ENCODE measurements at regions not wholly inside any gene's neighbourhood (a gene's known extent, or its start where the extent isn't known, plus 50 kb on each side); places are given as distances from the start of the nearest gene placed in this dataset.
"Not testable (repeated sequence)": the region's sequence is repeated elsewhere in the genome, so short reads cannot be mapped to it uniquely, and the experiment has no call there.

- no peak overlapping the region for H3K9ac ChIP-seq (ENCODE audit: low read length)
- H3K9me3 ChIP-seq (ENCODE audit: low read length): peaks cover 6% of the 10 kb centered on the region
- no peaks in the 10 kb centered on the region for H3K27me3 ChIP-seq (ENCODE audit: low read length)
- H3K4me1 ChIP-seq (ENCODE audit: low read length): no peaks in the 10 kb centered on the region
- no peaks in the 10 kb centered on the region for H3K79me2 ChIP-seq (ENCODE audit: low read length)
- no peak overlapping the region for H2AFZ ChIP-seq (ENCODE audit: low read length)
- no peak overlapping the region for H3K4me3 ChIP-seq (ENCODE audit: low read length)
- H3K27ac ChIP-seq (ENCODE audit: low read length): no peak overlapping the region
- H3K9me2 ChIP-seq (replicated peaks; ENCODE audit: insufficient read depth, low read length): no peaks in the 10 kb centered on the region
- H3K4me2 ChIP-seq (ENCODE audit: low read depth, low read length, poor library complexity, severe bottlenecking): no peak overlapping the region
- DNase-seq: no peak
- H4K20me1 ChIP-seq (ENCODE audit: insufficient read depth, low read depth, low read length): no peaks in the 10 kb centered on the region
- no peaks in the 10 kb centered on the region for H3K36me3 ChIP-seq (ENCODE audit: insufficient read depth, low read length)
Observed at GRCh38 chr1:118461154-118461553, 276.1 kb upstream of the SPAG17 start.

- Histone ChIP-seq H4K20me1 (ENCODE audit: insufficient read depth, low read depth, low read length) (no peaks in the 10 kb centered on the region), H3K9me3 (ENCODE audit: low read length) (peaks cover 6% of the 10 kb centered on the region), H3K9me2 (replicated peaks; ENCODE audit: insufficient read depth, low read length) (no peaks in the 10 kb centered on the region), H3K4me3 (ENCODE audit: low read length) (no peak overlapping the region), H3K27me3 (ENCODE audit: low read length) (no peaks in the 10 kb centered on the region), H3K4me2 (ENCODE audit: low read depth, low read length, poor library complexity, severe bottlenecking) (no peak overlapping the region), H3K9ac (ENCODE audit: low read length) (no peak overlapping the region), H3K4me1 (ENCODE audit: low read length) (no peaks in the 10 kb centered on the region), H3K79me2 (ENCODE audit: low read length) (no peaks in the 10 kb centered on the region), H2AFZ (ENCODE audit: low read length) (no peak overlapping the region), H3K27ac (ENCODE audit: low read length) (no peak overlapping the region), H3K36me3 (ENCODE audit: insufficient read depth, low read length) (no peaks in the 10 kb centered on the region)
- DNase-seq: no peak
Observed at GRCh38 chr1:118459871-118460270, 274.8 kb upstream of the SPAG17 start.

- not testable (repeated sequence) for DNase-seq; H3K4me3 ChIP-seq (ENCODE audit: low read length); H3K27me3 ChIP-seq (ENCODE audit: low read length)
Observed at GRCh38 chr1:118453856-118454255, 268.8 kb upstream of the SPAG17 start.

DNA sequence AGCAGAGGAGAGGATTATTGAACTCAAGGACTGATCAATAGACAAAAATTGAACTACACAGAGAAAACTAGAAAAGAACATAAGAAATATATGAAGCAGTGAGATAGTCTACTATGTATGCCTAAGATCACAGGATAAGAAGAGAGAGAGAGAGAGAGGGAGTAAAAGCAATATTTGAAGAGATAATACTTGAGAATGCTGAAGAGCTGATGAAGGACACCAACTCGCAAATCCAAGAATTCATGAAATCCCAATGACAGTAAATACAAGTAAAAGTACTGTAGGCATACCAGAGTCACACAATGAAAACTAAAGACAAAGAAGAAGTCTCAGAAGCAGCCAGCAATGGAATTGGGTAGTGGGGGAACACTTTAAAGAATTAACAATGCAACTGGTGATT is 260.1 kb upstream of the SPAG17 start:
- H3K4me1 ChIP-seq (ENCODE audit: low read length): no peaks in the 10 kb centered on the region
- H3K4me3 ChIP-seq (ENCODE audit: low read length): no peak overlapping the region
- no peaks in the 10 kb centered on the region for H3K36me3 ChIP-seq (ENCODE audit: insufficient read depth, low read length)
- no peak overlapping the region for H3K27ac ChIP-seq (ENCODE audit: low read length)
- no peaks in the 10 kb centered on the region for H4K20me1 ChIP-seq (ENCODE audit: insufficient read depth, low read depth, low read length)
- no peak for DNase-seq
- H2AFZ ChIP-seq (ENCODE audit: low read length): no peak overlapping the region
- H3K9me3 ChIP-seq (ENCODE audit: low read length): no peaks in the 10 kb centered on the region
- no peaks in the 10 kb centered on the region for H3K79me2 ChIP-seq (ENCODE audit: low read length)
- no peak overlapping the region for H3K4me2 ChIP-seq (ENCODE audit: low read depth, low read length, poor library complexity, severe bottlenecking)
- no peaks in the 10 kb centered on the region; the same call in 1 of the 2 replicates for H3K9me2 ChIP-seq (replicated peaks; ENCODE audit: insufficient read depth, low read length)
- H3K27me3 ChIP-seq (ENCODE audit: low read length): no peaks in the 10 kb centered on the region
- H3K9ac ChIP-seq (ENCODE audit: low read length): no peak overlapping the region

More at GRCh38 chr1:118453856-118454255, 268.8 kb upstream of the SPAG17 start:
- H3K27ac ChIP-seq (ENCODE audit: low read length); H4K20me1 ChIP-seq (ENCODE audit: insufficient read depth, low read depth, low read length); H2AFZ ChIP-seq (ENCODE audit: low read length); H3K4me1 ChIP-seq (ENCODE audit: low read length); H3K9ac ChIP-seq (ENCODE audit: low read length); H3K36me3 ChIP-seq (ENCODE audit: insufficient read depth, low read length); H3K9me3 ChIP-seq (ENCODE audit: low read length); H3K4me2 ChIP-seq (ENCODE audit: low read depth, low read length, poor library complexity, severe bottlenecking); H3K9me2 ChIP-seq (replicated peaks; ENCODE audit: insufficient read depth, low read length); H3K79me2 ChIP-seq (ENCODE audit: low read length): not testable (repeated sequence)

DNA sequence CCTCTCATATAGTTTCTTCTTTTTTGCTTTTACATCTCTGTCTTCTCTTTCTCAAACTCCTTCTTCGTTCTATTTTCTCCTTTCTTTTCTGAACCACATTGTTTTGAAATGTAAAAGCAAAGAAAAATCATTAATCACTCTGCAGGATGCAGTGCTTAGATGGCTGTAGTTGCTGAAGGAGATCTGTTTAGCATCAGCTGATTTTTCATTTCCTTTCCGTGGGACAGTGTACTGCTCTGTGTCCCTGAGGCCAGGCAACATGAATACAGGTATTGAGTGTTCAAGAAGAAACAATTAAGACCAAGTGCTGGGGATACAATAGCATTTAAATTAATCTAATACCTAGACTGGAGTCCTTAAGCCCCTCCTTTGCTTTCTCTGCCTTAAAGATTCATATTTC is 257.2 kb upstream of the SPAG17 start:
- H3K4me1 ChIP-seq (ENCODE audit: low read length): no peaks in the 10 kb centered on the region
- no peak overlapping the region for H3K27ac ChIP-seq (ENCODE audit: low read length)
- no peaks in the 10 kb centered on the region for H3K79me2 ChIP-seq (ENCODE audit: low read length)
- no peaks in the 10 kb centered on the region for H3K27me3 ChIP-seq (ENCODE audit: low read length)
- no peaks in the 10 kb centered on the region; the same call in 1 of the 2 replicates for H3K9me2 ChIP-seq (replicated peaks; ENCODE audit: insufficient read depth, low read length)
- H3K36me3 ChIP-seq (ENCODE audit: insufficient read depth, low read length): no peaks in the 10 kb centered on the region
- no peak for DNase-seq
- H3K9ac ChIP-seq (ENCODE audit: low read length): no peak overlapping the region
- no peak overlapping the region for H3K4me3 ChIP-seq (ENCODE audit: low read length)
- H2AFZ ChIP-seq (ENCODE audit: low read length): no peak overlapping the region
- H4K20me1 ChIP-seq (ENCODE audit: insufficient read depth, low read depth, low read length): no peaks in the 10 kb centered on the region
- H3K9me3 ChIP-seq (ENCODE audit: low read length): no peaks in the 10 kb centered on the region
- no peak overlapping the region for H3K4me2 ChIP-seq (ENCODE audit: low read depth, low read length, poor library complexity, severe bottlenecking)

- Histone ChIP-seq H3K9me2 (replicated peaks; ENCODE audit: insufficient read depth, low read length) (no peaks in the 10 kb centered on the region; the same call in 1 of the 2 replicates), H3K9ac (ENCODE audit: low read length) (no peak overlapping the region), H3K4me2 (ENCODE audit: low read depth, low read length, poor library complexity, severe bottlenecking) (no peak overlapping the region), H4K20me1 (ENCODE audit: insufficient read depth, low read depth, low read length) (no peaks in the 10 kb centered on the region), H2AFZ (ENCODE audit: low read length) (no peak overlapping the region), H3K9me3 (ENCODE audit: low read length) (no peaks in the 10 kb centered on the region), H3K79me2 (ENCODE audit: low read length) (no peaks in the 10 kb centered on the region), H3K4me1 (ENCODE audit: low read length) (no peaks in the 10 kb centered on the region), H3K27me3 (ENCODE audit: low read length) (no peaks in the 10 kb centered on the region), H3K36me3 (ENCODE audit: insufficient read depth, low read length) (no peaks in the 10 kb centered on the region), H3K4me3 (ENCODE audit: low read length) (no peak overlapping the region), H3K27ac (ENCODE audit: low read length) (no peak overlapping the region)
- no peak for DNase-seq
Observed at GRCh38 chr1:118437664-118438063, 252.6 kb upstream of the SPAG17 start.

- Histone ChIP-seq H4K20me1 (ENCODE audit: insufficient read depth, low read depth, low read length) (no peaks in the 10 kb centered on the region), H3K9me2 (replicated peaks; ENCODE audit: insufficient read depth, low read length) (no peaks in the 10 kb centered on the region), H2AFZ (ENCODE audit: low read length) (no peak overlapping the region), H3K4me3 (ENCODE audit: low read length) (no peak overlapping the region), H3K4me1 (ENCODE audit: low read length) (no peaks in the 10 kb centered on the region), H3K27ac (ENCODE audit: low read length) (no peak overlapping the region), H3K27me3 (ENCODE audit: low read length) (no peaks in the 10 kb centered on the region), H3K9me3 (ENCODE audit: low read length) (no peaks in the 10 kb centered on the region), H3K36me3 (ENCODE audit: insufficient read depth, low read length) (no peaks in the 10 kb centered on the region), H3K9ac (ENCODE audit: low read length) (no peak overlapping the region), H3K4me2 (ENCODE audit: low read depth, low read length, poor library complexity, severe bottlenecking) (no peak overlapping the region), H3K79me2 (ENCODE audit: low read length) (no peaks in the 10 kb centered on the region)
- peak; percentile 52 for DNase-seq
Observed at GRCh38 chr1:118429856-118430255, 244.8 kb upstream of the SPAG17 start.

- H3K9ac ChIP-seq (ENCODE audit: low read length): no peak overlapping the region
- no peak for DNase-seq
- H3K4me2 ChIP-seq (ENCODE audit: low read depth, low read length, poor library complexity, severe bottlenecking): no peak overlapping the region
- no peak overlapping the region for H3K27ac ChIP-seq (ENCODE audit: low read length)
- H3K4me1 ChIP-seq (ENCODE audit: low read length): no peaks in the 10 kb centered on the region
- no peaks in the 10 kb centered on the region for H3K9me3 ChIP-seq (ENCODE audit: low read length)
- no peaks in the 10 kb centered on the region for H3K79me2 ChIP-seq (ENCODE audit: low read length)
- H3K36me3 ChIP-seq (ENCODE audit: insufficient read depth, low read length): no peaks in the 10 kb centered on the region
- no peaks in the 10 kb centered on the region for H3K27me3 ChIP-seq (ENCODE audit: low read length)
- H3K9me2 ChIP-seq (replicated peaks; ENCODE audit: insufficient read depth, low read length): no peaks in the 10 kb centered on the region
- H4K20me1 ChIP-seq (ENCODE audit: insufficient read depth, low read depth, low read length): no peaks in the 10 kb centered on the region
- no peak overlapping the region for H2AFZ ChIP-seq (ENCODE audit: low read length)
- H3K4me3 ChIP-seq (ENCODE audit: low read length): no peak overlapping the region
Observed at GRCh38 chr1:118421868-118422350, 236.9 kb upstream of the SPAG17 start.

DNA sequence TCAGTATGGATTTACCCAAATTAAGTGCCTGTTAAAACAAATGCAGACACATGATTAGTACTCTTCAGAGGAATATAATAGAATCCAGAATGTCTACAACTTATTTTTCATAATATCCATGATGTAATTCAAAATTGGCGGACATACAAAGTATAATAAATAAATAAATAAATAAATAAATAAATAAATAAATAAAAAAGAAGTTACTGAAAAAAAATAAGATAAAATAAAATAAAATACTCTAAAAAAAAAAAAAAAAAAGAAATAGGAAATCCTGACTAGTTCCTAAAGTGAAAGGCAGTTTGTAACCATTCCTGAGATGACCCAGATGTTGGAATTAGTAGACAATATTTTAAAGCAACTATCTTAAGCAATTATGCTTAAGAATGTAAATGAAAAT is 219.0 kb upstream of the SPAG17 start:
- no peak for DNase-seq
- Histone ChIP-seq H2AFZ (ENCODE audit: low read length) (no peak overlapping the region), H3K9ac (ENCODE audit: low read length) (no peak overlapping the region), H3K27me3 (ENCODE audit: low read length) (no peaks in the 10 kb centered on the region), H3K9me2 (replicated peaks; ENCODE audit: insufficient read depth, low read length) (no peaks in the 10 kb centered on the region), H3K4me1 (ENCODE audit: low read length) (no peaks in the 10 kb centered on the region), H3K9me3 (ENCODE audit: low read length) (no peaks in the 10 kb centered on the region), H3K4me3 (ENCODE audit: low read length) (no peak overlapping the region), H3K79me2 (ENCODE audit: low read length) (no peaks in the 10 kb centered on the region), H3K27ac (ENCODE audit: low read length) (no peak overlapping the region), H3K4me2 (ENCODE audit: low read depth, low read length, poor library complexity, severe bottlenecking) (no peak overlapping the region), H3K36me3 (ENCODE audit: insufficient read depth, low read length) (no peaks in the 10 kb centered on the region), H4K20me1 (ENCODE audit: insufficient read depth, low read depth, low read length) (no peaks in the 10 kb centered on the region)

Measured in Karpas-422 (cell line).